ENCODE measurements at regions not wholly inside any gene's neighbourhood (a gene's known extent, or its start where the extent isn't known, plus 50 kb on each side); places are given as distances from the start of the nearest gene placed in this dataset.

GRCh38 chr1:5238351-5239130, 584.1 kb downstream of the AJAP1 start:
- DNase-seq (ENCODE audit: low read depth), result no peak
- H3K4me3 ChIP-seq (ENCODE audit: low read depth, low read length), result no peak overlapping the region
- TF ChIP-seq CTCF (conservative IDR thresholded peaks at IDR 0.05; ENCODE audit: low read depth, low read length), result no peak

- H3K4me3 ChIP-seq (ENCODE audit: low read depth, low read length), result no peak overlapping the region
- TF ChIP-seq CTCF (conservative IDR thresholded peaks at IDR 0.05; ENCODE audit: low read depth, low read length), result no peak
These were observed 581.0 kb downstream of the AJAP1 start for GRCh38 chr1:5235355-5235899.

GRCh38 chr1:5232537-5232936, 578.1 kb downstream of the AJAP1 start:
- no peak overlapping the region for H3K4me3 ChIP-seq (ENCODE audit: low read depth, low read length)
- no peak for TF ChIP-seq CTCF (conservative IDR thresholded peaks at IDR 0.05; ENCODE audit: low read depth, low read length)
- DNase-seq (ENCODE audit: low read depth), result no peak

More at GRCh38 chr1:5235355-5235899, 581.0 kb downstream of the AJAP1 start:
- DNase-seq (ENCODE audit: low read depth), result no peak

- no peak overlapping the region for H3K4me3 ChIP-seq (ENCODE audit: low read depth, low read length)
- TF ChIP-seq CTCF (conservative IDR thresholded peaks at IDR 0.05; ENCODE audit: low read depth, low read length), result no peak
- DNase-seq (ENCODE audit: low read depth), result no peak
These were observed 577.3 kb downstream of the AJAP1 start for GRCh38 chr1:5231541-5232315.

GRCh38 chr1:5227114-5227513, 572.7 kb downstream of the AJAP1 start:
- no peak for DNase-seq (ENCODE audit: low read depth)
- no peak overlapping the region for H3K4me3 ChIP-seq (ENCODE audit: low read depth, low read length)
- TF ChIP-seq CTCF (conservative IDR thresholded peaks at IDR 0.05; ENCODE audit: low read depth, low read length), result no peak

- no peak for TF ChIP-seq CTCF (conservative IDR thresholded peaks at IDR 0.05; ENCODE audit: low read depth, low read length)
- H3K4me3 ChIP-seq (ENCODE audit: low read depth, low read length), result no peak overlapping the region
- DNase-seq (ENCODE audit: low read depth), result no peak
These were observed 571.6 kb downstream of the AJAP1 start for GRCh38 chr1:5225707-5226704.
